A549 (cell line): ENCODE measurements at regions not wholly inside any gene's neighbourhood (a gene's known extent, or its start where the extent isn't known, plus 50 kb on each side); places are given as distances from the start of the nearest gene placed in this dataset.

ENCODE experiments used
- ATAC-seq, 2 experiments: fragments of 200-7000 bp in 1 of 2; fragments of >200 bp in 1 of 2; cut with Nextera tagmentation in 1 of 2; cut with Tn5 transposase in 1 of 2; 3 replicates each; pipeline versions ENCODE4 v1.8.0 to v1.9.1; 2018 to 2020; ENCODE audit warnings: mild to moderate bottlenecking in 1 of 2, moderate library complexity in 1 of 2
- CTCF ChIA-PET: fragments of 300-600 bp; sonication (Branson Sonifier 250); formaldehyde crosslinking; extraction: SDS; loops from one replicate; lab custom pipeline; 2021; ENCODE audit warnings: antibody characterized with exemption, inconsistent platforms; lab: Yijun Ruan, JAX
- POLR2A ChIA-PET: fragments of 350-600 bp; formaldehyde crosslinking; extraction: SDS; loops from one replicate; lab custom pipeline; 2021; ENCODE audit warnings: antibody characterized with exemption, inconsistent platforms; lab: Yijun Ruan, JAX
- DNase-seq, 2 experiments: peaks; one replicate each; pipeline versions ENCODE4 v3.0.0 to v3.0.0-alpha.2; 2011 to 2016; ENCODE audit warnings: low read depth in 1 of 2, low spot score in 1 of 2
- FAIRE-seq: peaks from 2 replicates; lab custom pipeline; 2011; peaks lifted over from hg19 to GRCh38; lab: Jason Lieb, UNC
- H3K27ac ChIP-seq, 2 experiments: fragments of >200 bp; sonication (Bioruptor Twin); formaldehyde crosslinking; 3 replicates each; pipeline ENCODE4 v1.5.1; 2016 to 2017
- H3K4me1 ChIP-seq: fragments of >200 bp; sonication (Bioruptor Twin); formaldehyde crosslinking; 3 replicates; pipeline ENCODE4 v1.6.1; 2016
- H3K4me2 ChIP-seq: fragments of >200 bp; sonication (Bioruptor Twin); formaldehyde crosslinking; 3 replicates; pipeline ENCODE4 v1.6.1; 2016
- H3K4me3 ChIP-seq: fragments of >200 bp; sonication (Bioruptor Twin); formaldehyde crosslinking; 3 replicates; pipeline ENCODE4 v1.5.1; 2016
- H3K9me3 ChIP-seq: fragments of >200 bp; sonication (Bioruptor Twin); formaldehyde crosslinking; 3 replicates; pipeline ENCODE4 v1.6.1; 2016
- ATOH8 ChIP-seq: fragments of 250-450 bp; sonication (Bioruptor Pico); IDR thresholded peaks from 2 replicates; pipeline ENCODE4 v1.5.0; 2020; ENCODE audit warnings: low read depth, mild to moderate bottlenecking, moderate library complexity
- BHLHE40 ChIP-seq: IDR thresholded peaks from 2 replicates; pipeline ENCODE4 v1.6.1; 2012; ENCODE audit warnings: low read depth, low read length, inconsistent platforms
- CBX2 ChIP-seq: fragments of 200-600 bp; sonication (generic); IDR thresholded peaks from 2 replicates; pipeline ENCODE4 v1.6.1; 2016; ENCODE audit warnings: low read depth, mild to moderate bottlenecking, borderline replicate concordance
- CEBPB ChIP-seq, 2 experiments: fragments of >200 bp in 1 of 2; sonication (Bioruptor Twin) in 1 of 2; formaldehyde crosslinking in 1 of 2; IDR thresholded peaks; 2 replicates each; pipeline ENCODE4 v1.6.1; 2012 to 2016
- EHF ChIP-seq: fragments of 250-450 bp; sonication (Bioruptor Pico); IDR thresholded peaks from 2 replicates; pipeline ENCODE4 v1.5.0; 2020; ENCODE audit warnings: mild to moderate bottlenecking
- ESRRA ChIP-seq: fragments of 150-350 bp; IDR thresholded peaks from 2 replicates; pipeline ENCODE4 v1.6.1; 2014; ENCODE audit warnings: mild to moderate bottlenecking, low read length, borderline replicate concordance
- GATA3 ChIP-seq: IDR thresholded peaks from 2 replicates; pipeline ENCODE4 v1.6.1; 2012; ENCODE audit warnings: borderline replicate concordance
- JUN ChIP-seq, 2 experiments: fragments of >200 bp; sonication (Bioruptor Twin); formaldehyde crosslinking; IDR thresholded peaks; 2 replicates in 1 of 2; 3 replicates in 1 of 2; pipeline ENCODE4 v1.6.1; 2016 to 2017
- JUNB ChIP-seq: fragments of >200 bp; sonication (Bioruptor Twin); formaldehyde crosslinking; IDR thresholded peaks from 2 replicates; pipeline ENCODE4 v1.6.1; 2016
- MAFK ChIP-seq: fragments of 450-650 bp; IDR thresholded peaks from 2 replicates; pipeline ENCODE4 v1.6.1; 2014; ENCODE audit not compliant: partially characterized antibody
- MAZ ChIP-seq: fragments of 150-350 bp; IDR thresholded peaks from 2 replicates; pipeline ENCODE4 v1.6.1; 2014; ENCODE audit warnings: antibody characterized with exemption, low read depth, low read length, borderline replicate concordance
- PHF8 ChIP-seq: fragments of 200-600 bp; sonication (generic); IDR thresholded peaks from 2 replicates; pipeline ENCODE4 v1.6.1; 2016; ENCODE audit warnings: low read depth, mild to moderate bottlenecking, antibody characterized with exemption, moderate library complexity, borderline replicate concordance
- RAD21 ChIP-seq, 2 experiments: fragments of >200 bp in 1 of 2; sonication (Bioruptor Twin) in 1 of 2; formaldehyde crosslinking in 1 of 2; IDR thresholded peaks in 1 of 2; conservative IDR thresholded peaks in 1 of 2; 2 replicates in 1 of 2; 3 replicates in 1 of 2; pipeline ENCODE4 v1.6.1; 2012 to 2018; ENCODE audit warnings: inconsistent platforms in 1 of 2
- RARB ChIP-seq: fragments of 250-450 bp; sonication (Bioruptor Pico); IDR thresholded peaks from 2 replicates; pipeline ENCODE4 v1.8.0; 2021; ENCODE audit warnings: mild to moderate bottlenecking, moderate library complexity
- RCOR1 ChIP-seq: fragments of 150-350 bp; IDR thresholded peaks from 2 replicates; pipeline ENCODE4 v1.6.1; 2014; ENCODE audit warnings: antibody characterized with exemption, low read length, low read depth
- RFX5 ChIP-seq: fragments of 450-650 bp; IDR thresholded peaks from 2 replicates; pipeline ENCODE4 v1.7.1; 2014; ENCODE audit warnings: antibody characterized with exemption, mild to moderate bottlenecking, moderate library complexity
- RNF2 ChIP-seq: fragments of 200-600 bp; sonication (generic); IDR thresholded peaks from 2 replicates; pipeline ENCODE4 v1.6.1; 2016; ENCODE audit warnings: low read depth, mild to moderate bottlenecking, antibody characterized with exemption, moderate library complexity, borderline replicate concordance
- TFCP2L1 ChIP-seq: fragments of 250-450 bp; sonication (Bioruptor Pico); IDR thresholded peaks from 2 replicates; pipeline ENCODE4 v1.5.0; 2021; ENCODE audit warnings: mild to moderate bottlenecking
- TP53 ChIP-seq: fragments of 250-450 bp; sonication (Bioruptor Pico); IDR thresholded peaks from 2 replicates; pipeline ENCODE4 v1.5.0; 2021; ENCODE audit warnings: mild to moderate bottlenecking, moderate library complexity
- ZFP36 ChIP-seq: fragments of 450-650 bp; IDR thresholded peaks from 2 replicates; pipeline ENCODE4 v1.6.1; 2014; ENCODE audit warnings: borderline replicate concordance; ENCODE audit not compliant: partially characterized antibody
- ZSCAN20 ChIP-seq: fragments of 250-450 bp; sonication (Bioruptor Pico); IDR thresholded peaks from 2 replicates; pipeline ENCODE4 v1.8.0; 2022; ENCODE audit warnings: mild to moderate bottlenecking, moderate library complexity
- WGBS: methylation state at CpG from one replicate; pipeline ENCODE4 v1.1.6; 2017; ENCODE audit errors: missing lambda C conversion rate; 5-methylcytosine and 5-hydroxymethylcytosine counted together
- TF ChIP-seq, protein P1 (sequence below): fragments of >200 bp; sonication (Bioruptor Twin); formaldehyde crosslinking; IDR thresholded peaks from 2 replicates; pipeline ENCODE4 v1.6.1; 2016
- TF ChIP-seq, protein P2 (sequence below): fragments of 450-650 bp; IDR thresholded peaks from 2 replicates; pipeline ENCODE4 v1.6.1; 2014; ENCODE audit warnings: antibody characterized with exemption
- TF ChIP-seq, protein P3 (sequence below): fragments of >200 bp; sonication (Bioruptor Twin); formaldehyde crosslinking; IDR thresholded peaks from 3 replicates; pipeline ENCODE4 v1.5.1; 2016

DNA sequence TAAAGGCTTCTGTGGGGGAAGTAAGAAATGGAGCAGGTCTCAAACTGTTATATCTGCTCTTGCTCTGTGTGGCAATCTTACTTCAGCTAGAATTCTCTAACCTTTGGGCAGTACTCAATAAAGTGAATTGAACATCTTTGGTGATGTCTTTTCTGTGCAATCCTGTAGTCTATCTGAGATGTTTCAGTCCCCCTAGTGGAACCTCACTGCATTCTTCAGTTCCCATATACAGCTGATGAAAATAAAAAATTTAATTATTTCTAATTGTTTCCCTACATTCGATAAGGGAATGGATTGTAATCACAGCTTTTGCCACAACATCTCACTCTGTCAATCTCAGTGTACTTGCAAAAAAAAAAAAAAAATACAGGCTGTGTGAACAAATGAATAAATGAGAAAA, 522.6 kb downstream of the DNAJB9 start:
- no peak overlapping the region for H3K4me2 ChIP-seq
- ATAC-seq, result peak in 1 of 2 experiments; percentile 45; a peak in 1 of 6 replicates
- H3K27ac ChIP-seq, result no peak overlapping the region
- H3K4me1 ChIP-seq, result no peaks in the 10 kb centered on the region
- no peaks in the 10 kb centered on the region for H3K9me3 ChIP-seq
- H3K4me3 ChIP-seq, result no peak overlapping the region
- no peak for FAIRE-seq
- TF ChIP-seq JUN (IDR thresholded peaks at IDR 0.05) (no peak), MAZ (no peak), RCOR1 (no peak), GATA3 (no peak), CEBPB (IDR thresholded peaks at IDR 0.05) (no peak), EHF (CRISPR knock-in tag) (no peak), ATOH8 (CRISPR knock-in tag) (no peak), TFCP2L1 (CRISPR knock-in tag) (no peak), ESRRA (no peak), RAD21 (conservative IDR thresholded peaks at IDR 0.05 in 1 of 2, IDR thresholded peaks at IDR 0.05 in 1 of 2) (no peak), MAFK (no peak), BHLHE40 (no peak)
- TF ChIP-seq, protein P1, sequence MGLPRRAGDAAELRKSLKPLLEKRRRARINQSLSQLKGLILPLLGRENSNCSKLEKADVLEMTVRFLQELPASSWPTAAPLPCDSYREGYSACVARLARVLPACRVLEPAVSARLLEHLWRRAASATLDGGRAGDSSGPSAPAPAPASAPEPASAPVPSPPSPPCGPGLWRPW, result no peak
- TF ChIP-seq, protein P2, sequence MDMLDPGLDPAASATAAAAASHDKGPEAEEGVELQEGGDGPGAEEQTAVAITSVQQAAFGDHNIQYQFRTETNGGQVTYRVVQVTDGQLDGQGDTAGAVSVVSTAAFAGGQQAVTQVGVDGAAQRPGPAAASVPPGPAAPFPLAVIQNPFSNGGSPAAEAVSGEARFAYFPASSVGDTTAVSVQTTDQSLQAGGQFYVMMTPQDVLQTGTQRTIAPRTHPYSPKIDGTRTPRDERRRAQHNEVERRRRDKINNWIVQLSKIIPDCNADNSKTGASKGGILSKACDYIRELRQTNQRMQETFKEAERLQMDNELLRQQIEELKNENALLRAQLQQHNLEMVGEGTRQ, result no peak
- TF ChIP-seq, protein P3, sequence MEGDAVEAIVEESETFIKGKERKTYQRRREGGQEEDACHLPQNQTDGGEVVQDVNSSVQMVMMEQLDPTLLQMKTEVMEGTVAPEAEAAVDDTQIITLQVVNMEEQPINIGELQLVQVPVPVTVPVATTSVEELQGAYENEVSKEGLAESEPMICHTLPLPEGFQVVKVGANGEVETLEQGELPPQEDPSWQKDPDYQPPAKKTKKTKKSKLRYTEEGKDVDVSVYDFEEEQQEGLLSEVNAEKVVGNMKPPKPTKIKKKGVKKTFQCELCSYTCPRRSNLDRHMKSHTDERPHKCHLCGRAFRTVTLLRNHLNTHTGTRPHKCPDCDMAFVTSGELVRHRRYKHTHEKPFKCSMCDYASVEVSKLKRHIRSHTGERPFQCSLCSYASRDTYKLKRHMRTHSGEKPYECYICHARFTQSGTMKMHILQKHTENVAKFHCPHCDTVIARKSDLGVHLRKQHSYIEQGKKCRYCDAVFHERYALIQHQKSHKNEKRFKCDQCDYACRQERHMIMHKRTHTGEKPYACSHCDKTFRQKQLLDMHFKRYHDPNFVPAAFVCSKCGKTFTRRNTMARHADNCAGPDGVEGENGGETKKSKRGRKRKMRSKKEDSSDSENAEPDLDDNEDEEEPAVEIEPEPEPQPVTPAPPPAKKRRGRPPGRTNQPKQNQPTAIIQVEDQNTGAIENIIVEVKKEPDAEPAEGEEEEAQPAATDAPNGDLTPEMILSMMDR, result no peak
- POLR2A ChIA-PET, result no interaction called here
- no peak for DNase-seq
- WGBS, result 3% methylated on average over 1 of the region's 1 CpG
- CTCF ChIA-PET, result no interaction called here

- Histone ChIP-seq H3K9me3 (no peaks in the 10 kb centered on the region), H3K4me2 (no peak overlapping the region), H3K27ac (no peak overlapping the region), H3K4me3 (no peak overlapping the region), H3K4me1 (no peaks in the 10 kb centered on the region)
- WGBS, result 7% methylated on average over 1 of the region's 1 CpG
- ChIA-PET CTCF (no interaction called here), POLR2A (no interaction called here)
- FAIRE-seq (no peak), ATAC-seq (no peak), DNase-seq (no peak)
- TF ChIP-seq JUNB, result no peak
- TF ChIP-seq RARB, result no peak
- TF ChIP-seq RNF2, result no peak
- TF ChIP-seq RFX5, result no peak
- TF ChIP-seq, protein P1, result no peak
These were observed 531.7 kb downstream of the DNAJB9 start for GRCh38 chr7:109101332-109101731.

DNA sequence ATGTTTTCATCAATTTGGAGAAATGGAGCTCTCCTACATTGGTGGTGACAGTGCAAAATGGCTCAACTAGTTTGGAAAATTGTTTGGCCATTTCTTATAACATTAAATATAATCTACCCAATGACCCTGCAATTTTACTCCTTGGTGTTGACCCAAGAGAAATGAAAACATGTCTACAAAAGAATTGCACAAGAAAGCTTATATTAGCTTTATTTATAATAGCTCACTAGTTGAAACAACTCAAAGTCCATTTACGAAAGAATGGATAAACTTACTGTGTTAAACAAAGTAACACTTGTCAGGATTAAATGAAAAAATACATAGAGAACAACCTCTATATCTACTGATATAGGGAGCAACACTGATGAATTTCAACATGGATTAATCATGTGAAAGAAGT, 539.9 kb downstream of the DNAJB9 start:
- 8% methylated on average over 1 of the region's 1 CpG for WGBS
- ChIA-PET POLR2A (no interaction called here), CTCF (interaction anchor here (0.9 kb wide), 1 partner anchor 38 kb away, joined by 3 read pairs; no protein-coding TSS in a partner anchor)
- Histone ChIP-seq H3K4me2 (no peak overlapping the region), H3K27ac (no peak overlapping the region), H3K4me1 (no peaks in the 10 kb centered on the region), H3K9me3 (no peaks in the 10 kb centered on the region), H3K4me3 (no peak overlapping the region)
- no peak for TF ChIP-seq CBX2
- TF ChIP-seq GATA3, result no peak
- TF ChIP-seq ZFP36, result no peak
- TF ChIP-seq TP53 (CRISPR knock-in tag), result no peak
- no peak for TF ChIP-seq PHF8
- no peak for TF ChIP-seq ZSCAN20
- TF ChIP-seq RARB, result no peak
- no peak for DNase-seq
- no peak for FAIRE-seq
- no peak for ATAC-seq
